ENCODE measurements at regions not wholly inside any gene's neighbourhood (a gene's known extent, or its start where the extent isn't known, plus 50 kb on each side); places are given as distances from the start of the nearest gene placed in this dataset.
A peak's percentile ranks its signal among the peaks of the same experiment; 100 is the strongest.
"Not testable (repeated sequence)": the region's sequence is repeated elsewhere in the genome, so short reads cannot be mapped to it uniquely, and the experiment has no call there.

- DNase-seq: no peak
Observed at GRCh38 chr1:197850918-197851317, 51.5 kb upstream of the C1orf53 start.

GRCh38 chr1:197850042-197850441 is 52.4 kb upstream of the C1orf53 start:
- DNase-seq: no peak

GRCh38 chr1:197848350-197848749 is 54.1 kb upstream of the C1orf53 start:
- DNase-seq: no peak

- no peak for DNase-seq
Observed at GRCh38 chr1:197845886-197846285, 56.5 kb upstream of the C1orf53 start.

- no peak for DNase-seq
Observed at GRCh38 chr1:197844651-197845050, 57.8 kb upstream of the C1orf53 start.

- no peak for DNase-seq
Observed at GRCh38 chr1:197843401-197843800, 59.0 kb upstream of the C1orf53 start.

- no peak for DNase-seq
Observed at GRCh38 chr1:197842646-197843045, 59.8 kb upstream of the C1orf53 start.

GRCh38 chr1:197841883-197842553 is 60.4 kb upstream of the C1orf53 start:
- DNase-seq: peak; percentile 55

- DNase-seq: no peak
Observed at GRCh38 chr1:197841158-197841557, 61.3 kb upstream of the C1orf53 start.

- not testable (repeated sequence) for DNase-seq
Observed at GRCh38 chr1:197839786-197840185, 62.6 kb upstream of the C1orf53 start.

- peak; percentile 88 for DNase-seq
Observed at GRCh38 chr1:197838836-197839235, 63.6 kb upstream of the DENND1B start.

- no peak for DNase-seq
Observed at GRCh38 chr1:197837911-197838310, 62.6 kb upstream of the DENND1B start.

GRCh38 chr1:197836356-197836755 is 61.1 kb upstream of the DENND1B start:
- not testable (repeated sequence) for DNase-seq

GRCh38 chr1:197829011-197829410 is 53.7 kb upstream of the DENND1B start:
- DNase-seq: not testable (repeated sequence)

GRCh38 chr1:197825541-197825940 is 50.3 kb upstream of the DENND1B start:
- no peak for DNase-seq

All from fibroblast of skin of right biceps (primary cell).